ENCODE measurements at regions not wholly inside any gene's neighbourhood (a gene's known extent, or its start where the extent isn't known, plus 50 kb on each side); places are given as distances from the start of the nearest gene placed in this dataset.

- TF ChIP-seq POLR2A (conservative IDR thresholded peaks at IDR 0.05), result no peak
- no peak for TF ChIP-seq DPF2 (IDR thresholded peaks at IDR 0.05)
- TF ChIP-seq ZBTB43 (CRISPR knock-in tag; IDR thresholded peaks at IDR 0.05), result no peak
- no peak for TF ChIP-seq TAL1 (IDR thresholded peaks at IDR 0.05)
- no peak for TF ChIP-seq MEF2D (tag; conservative IDR thresholded peaks at IDR 0.05; ENCODE audit: low read depth)
- TF ChIP-seq SRSF9 (IDR thresholded peaks at IDR 0.05; ENCODE audit: borderline replicate concordance, low read depth, low read length), result no peak
- TF ChIP-seq CTCF (IDR thresholded peaks at IDR 0.05 in 2 of 3, conservative IDR thresholded peaks at IDR 0.05 in 1 of 3; ENCODE audit: insufficient read depth in 2 of 3, low read depth in 1 of 3, low read length in 3 of 3), result no peak
- no peak for TF ChIP-seq ZNF23 (CRISPR knock-in tag; IDR thresholded peaks at IDR 0.05)
- TF ChIP-seq JUND (IDR thresholded peaks at IDR 0.05; ENCODE audit: borderline replicate concordance, low read depth, low read length), result no peak
- no peak for TF ChIP-seq JUND (tag; IDR thresholded peaks at IDR 0.05; ENCODE audit: borderline replicate concordance, low read depth, low read length)
- TF ChIP-seq TEAD4 (IDR thresholded peaks at IDR 0.05; ENCODE audit: low read length), result no peak
- no peak for TF ChIP-seq TEAD4 (CRISPR knock-in tag; IDR thresholded peaks at IDR 0.05; ENCODE audit: borderline replicate concordance)
- no peak for TF ChIP-seq E4F1 (CRISPR knock-in tag; IDR thresholded peaks at IDR 0.05; ENCODE audit: borderline replicate concordance)
- no peak for TF ChIP-seq ZNF507 (tag; conservative IDR thresholded peaks at IDR 0.05)
- TF ChIP-seq IRF2 (CRISPR knock-in tag; IDR thresholded peaks at IDR 0.05), result no peak
These were observed 201.3 kb upstream of the PUM3 start for GRCh38 chr9:3045153-3045552.

Measured in K562 (cell line).